C1 segment of cervical spinal cord (tissue), 14 donors: ENCODE measurements at regions not wholly inside any gene's neighbourhood (a gene's known extent, or its start where the extent isn't known, plus 50 kb on each side); places are given as distances from the start of the nearest gene placed in this dataset.

Experiments
- DNase-seq, 14 donors: peaks; one replicate each; lab custom pipeline; 2025; lab: John Stamatoyannopoulos, UW

DNA sequence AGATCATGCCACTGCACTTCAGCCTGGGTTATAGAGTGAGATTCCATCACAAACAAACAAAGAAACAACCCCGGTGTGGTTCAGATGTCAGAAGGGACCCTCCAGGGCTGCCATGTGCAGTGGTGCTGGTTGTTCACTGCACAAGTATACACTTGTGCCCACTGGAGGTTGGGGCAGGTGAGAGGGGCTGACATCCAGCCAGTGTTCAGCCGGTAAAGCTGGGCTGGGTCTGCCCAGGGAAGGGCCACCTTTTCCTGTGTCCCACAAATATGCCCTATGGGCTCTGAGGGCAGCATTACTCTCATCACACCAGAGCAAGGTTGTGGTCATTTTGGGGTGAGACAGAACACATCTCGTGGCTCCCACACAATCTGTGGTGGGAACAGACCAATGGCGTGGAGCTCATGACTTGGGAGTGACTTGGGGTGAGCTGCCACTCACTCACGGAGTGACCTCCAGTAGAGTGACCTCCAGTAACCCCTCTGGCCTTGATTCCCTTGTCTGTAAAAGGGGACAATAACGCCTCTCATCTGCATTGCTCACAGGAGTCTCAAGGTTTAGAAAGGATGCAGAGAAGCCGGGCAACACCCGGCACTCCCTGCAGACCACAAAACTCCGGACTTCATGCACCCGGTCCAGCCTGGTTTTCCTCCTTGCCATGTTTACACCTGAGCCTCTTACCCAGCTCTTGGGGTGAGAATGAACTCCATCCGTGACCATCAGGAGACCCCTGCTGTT, 69.0 kb upstream of the VRK1 start:
- DNase-seq = no peak

DNA sequence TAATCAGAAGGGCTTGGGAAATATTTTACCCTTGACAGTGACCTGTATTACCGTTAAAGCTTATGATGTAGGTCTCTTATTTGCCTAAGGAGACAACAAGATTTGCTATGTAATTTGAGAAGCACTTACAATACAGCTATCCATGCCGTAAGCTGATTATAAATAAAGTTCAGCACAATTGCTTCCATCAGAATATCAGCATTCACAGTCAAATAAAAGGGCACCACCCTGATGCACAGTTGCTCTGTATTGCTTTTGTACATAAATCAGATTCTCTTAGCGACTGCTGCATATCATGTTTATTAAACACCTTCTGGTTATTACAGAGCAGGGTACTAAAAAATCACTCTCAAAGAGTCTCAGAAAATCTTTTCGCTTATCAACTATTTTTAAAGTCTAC, 67.3 kb upstream of the VRK1 start:
- no peak for DNase-seq

DNA sequence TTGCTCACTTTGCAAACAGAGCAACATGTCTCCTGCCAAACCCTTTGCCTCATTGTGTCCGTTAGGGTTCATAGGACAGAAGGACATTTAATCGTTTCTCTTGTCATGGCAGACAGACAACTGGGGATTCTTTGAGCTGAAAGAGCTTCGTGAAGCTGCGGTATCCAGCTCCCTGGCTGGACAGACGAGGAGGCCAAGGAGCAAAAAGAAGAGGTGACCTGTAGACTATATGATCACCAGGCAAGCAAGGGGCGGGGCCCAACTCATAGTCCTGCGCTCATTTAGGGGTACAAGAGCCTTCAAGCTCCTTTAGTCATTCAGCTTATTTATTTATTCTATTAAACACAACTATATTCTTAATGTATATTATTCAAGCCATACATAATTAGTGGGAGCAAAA, 66.8 kb upstream of the VRK1 start:
- DNase-seq = no peak

DNA sequence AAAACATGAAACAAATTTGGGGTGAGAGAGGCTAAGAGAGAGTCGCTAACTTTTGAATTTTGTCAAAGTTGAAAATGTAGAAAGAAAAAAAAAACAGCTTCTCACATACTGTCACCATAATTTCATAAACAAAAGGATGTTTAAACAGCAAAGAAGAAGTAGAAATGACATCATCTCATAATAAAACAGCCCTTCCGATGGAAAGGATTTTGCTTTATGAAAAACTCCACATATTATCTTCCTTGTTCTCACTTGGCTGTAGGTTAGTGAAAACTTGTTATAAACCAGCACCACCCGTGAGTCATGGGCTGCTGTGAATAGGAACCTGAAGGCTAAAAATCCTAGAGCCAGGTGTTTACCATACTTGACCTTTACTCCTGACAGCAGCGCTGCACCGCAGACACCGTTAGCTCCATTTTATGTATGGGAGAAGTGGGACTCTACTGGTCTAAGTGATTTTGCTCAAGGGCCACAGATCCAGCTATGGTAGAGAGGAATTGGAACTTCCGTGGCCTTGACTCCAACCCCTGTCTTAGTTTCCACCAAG, 63.0 kb upstream of the VRK1 start:
- no peak for DNase-seq

DNA sequence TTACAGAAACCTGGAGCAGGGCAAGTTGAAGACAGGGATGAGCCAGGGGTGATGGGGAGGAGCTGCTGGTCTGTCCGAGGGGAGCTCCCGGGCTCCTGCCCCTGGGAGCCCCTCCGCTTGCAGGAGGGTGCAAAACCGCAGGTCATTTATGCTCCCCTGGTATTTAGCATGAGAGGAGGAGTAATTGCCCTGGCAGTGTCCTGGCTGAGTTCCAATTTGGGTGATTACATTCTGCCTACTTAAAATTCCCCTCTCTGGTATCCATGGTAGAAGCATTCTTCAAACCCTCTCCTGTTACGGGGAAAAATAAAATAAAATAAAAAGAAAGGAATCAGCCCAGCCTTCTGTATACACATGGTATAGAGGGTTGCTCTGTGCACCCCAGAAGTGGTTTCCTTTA, 61.7 kb upstream of the VRK1 start:
- DNase-seq = no peak

DNA sequence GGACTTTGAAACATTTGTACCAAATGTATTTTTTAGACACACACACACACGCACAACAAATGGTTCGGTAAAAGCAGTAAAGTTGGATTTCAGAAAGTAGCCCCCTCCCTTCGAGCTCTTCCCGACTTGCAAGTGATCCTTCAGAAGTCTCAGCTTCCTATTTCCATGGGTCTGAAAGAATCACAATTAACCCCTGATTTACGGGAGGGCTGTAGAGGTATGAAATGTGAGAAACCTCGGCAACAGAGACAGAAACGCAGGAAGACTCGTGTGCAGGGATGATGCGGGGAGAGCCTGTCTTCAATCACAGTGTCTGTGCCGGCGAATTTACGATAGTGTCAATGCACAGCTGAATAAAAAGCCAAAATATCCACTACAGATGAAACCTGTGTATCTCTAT, 60.7 kb upstream of the VRK1 start:
- no peak for DNase-seq

DNA sequence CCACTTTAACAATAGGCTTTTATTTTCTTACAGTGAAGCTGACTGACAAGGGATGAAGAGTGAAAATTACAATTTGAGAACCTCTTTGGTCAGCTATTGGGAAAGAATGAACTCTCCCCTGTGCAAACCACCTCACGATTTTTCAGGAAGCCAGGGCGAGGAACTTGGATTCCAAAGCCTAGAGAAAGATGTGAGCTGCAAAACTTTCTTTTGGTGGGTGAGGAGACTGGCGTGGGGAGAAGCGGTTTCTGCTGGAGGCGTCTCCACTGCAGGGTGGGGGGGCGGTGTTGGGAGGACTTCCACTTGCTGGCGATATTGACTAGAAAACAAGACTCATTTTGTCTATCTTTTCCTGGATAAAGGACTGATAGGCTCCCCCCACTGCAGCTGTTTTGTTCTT, 59.3 kb upstream of the VRK1 start:
- DNase-seq = no peak

DNA sequence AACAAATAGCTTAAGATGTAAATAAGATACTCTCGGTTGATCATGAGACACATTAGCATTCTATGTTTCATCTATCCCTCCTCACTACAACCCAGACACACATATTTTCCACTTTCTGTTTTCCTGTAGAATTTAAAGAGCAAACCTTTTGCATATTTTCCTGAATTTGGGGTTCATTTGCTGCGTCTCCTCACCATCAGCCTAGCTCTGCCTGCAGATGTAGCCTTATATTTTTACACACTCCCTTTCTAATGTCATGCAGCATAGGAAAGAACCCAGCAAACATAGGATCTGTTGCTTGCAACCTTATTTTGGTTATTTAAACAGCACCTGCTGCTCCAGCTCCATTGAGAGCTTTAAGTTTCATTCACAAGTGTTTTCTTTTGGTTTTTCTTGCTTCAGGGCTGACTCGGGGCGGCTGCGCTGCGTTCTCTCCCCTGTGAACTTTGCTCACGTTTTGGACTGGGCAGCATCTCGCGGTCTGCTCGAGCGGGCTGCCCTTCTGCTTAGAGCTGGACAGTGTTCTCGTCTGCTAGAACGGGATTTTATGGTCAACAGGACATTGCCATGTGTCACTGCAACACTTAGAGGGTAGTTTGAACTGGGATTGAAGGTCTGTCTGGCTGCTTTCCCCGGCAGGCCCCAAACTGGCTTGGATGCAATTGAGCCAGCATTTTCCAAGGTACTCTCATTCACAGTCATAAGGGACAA, 57.8 kb upstream of the VRK1 start:
- no peak for DNase-seq

DNA sequence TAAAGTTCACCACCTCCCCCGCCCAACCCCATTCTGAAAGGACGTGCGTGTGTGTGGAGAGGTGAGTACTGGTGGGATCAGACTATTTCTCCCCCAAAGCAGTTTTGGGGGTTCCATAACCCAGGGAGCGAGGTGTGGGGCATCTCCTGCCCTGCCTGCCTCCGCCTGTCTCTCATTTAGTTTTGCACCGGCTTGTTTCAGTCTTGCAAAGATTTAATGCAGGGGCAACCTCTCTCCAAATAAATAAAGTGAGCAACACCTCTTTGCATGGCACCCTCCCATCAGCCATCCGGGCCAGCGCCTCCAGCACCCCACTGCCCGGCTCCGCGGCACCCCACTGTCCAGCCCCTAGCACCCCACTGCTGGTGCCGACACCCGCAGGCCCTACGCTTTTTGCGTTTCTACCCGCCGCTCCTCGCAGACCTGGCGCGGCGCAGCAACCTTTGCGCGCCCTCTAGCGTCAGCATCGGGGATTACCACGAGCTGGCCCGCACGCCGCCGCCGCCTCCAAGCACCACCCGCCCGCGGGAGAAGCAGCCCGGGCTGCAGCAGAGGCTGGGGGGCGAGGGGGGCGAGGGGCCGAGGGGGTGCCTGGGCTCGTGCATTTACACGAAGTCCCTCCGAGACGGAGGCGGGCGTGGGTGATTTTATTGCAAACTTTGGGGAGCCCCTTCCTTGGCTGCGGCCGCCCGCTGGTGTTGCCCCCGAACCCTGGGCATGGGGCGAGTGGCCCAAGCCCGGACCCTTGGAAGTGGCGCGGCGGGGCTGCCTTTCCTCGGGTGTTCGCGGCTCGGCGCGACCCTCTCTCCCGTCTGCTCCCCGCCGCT, 55.8 kb upstream of the VRK1 start:
- peak in 11 of 14 donors; percentile 3 to 61 (median 19) for DNase-seq

DNA sequence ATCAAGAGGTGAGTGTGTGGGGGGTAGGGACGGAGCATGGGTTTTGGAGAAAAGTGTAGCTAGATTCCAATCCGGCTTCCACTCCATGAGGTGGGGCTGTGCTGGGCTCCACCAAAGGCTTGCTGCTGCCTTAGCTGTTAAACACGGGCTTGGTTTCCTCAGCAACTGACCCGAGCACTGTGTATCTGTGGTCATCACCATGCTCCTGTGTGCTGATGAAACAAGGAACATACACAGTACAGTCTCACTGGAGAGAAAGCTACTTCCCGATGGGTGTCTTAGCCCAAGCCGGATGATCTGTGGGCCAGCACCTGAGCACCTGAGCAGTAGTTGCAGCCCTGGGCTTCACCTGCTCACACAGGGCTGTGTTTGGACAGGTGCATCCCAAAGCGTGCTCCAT, 52.9 kb upstream of the VRK1 start:
- no peak for DNase-seq

DNA sequence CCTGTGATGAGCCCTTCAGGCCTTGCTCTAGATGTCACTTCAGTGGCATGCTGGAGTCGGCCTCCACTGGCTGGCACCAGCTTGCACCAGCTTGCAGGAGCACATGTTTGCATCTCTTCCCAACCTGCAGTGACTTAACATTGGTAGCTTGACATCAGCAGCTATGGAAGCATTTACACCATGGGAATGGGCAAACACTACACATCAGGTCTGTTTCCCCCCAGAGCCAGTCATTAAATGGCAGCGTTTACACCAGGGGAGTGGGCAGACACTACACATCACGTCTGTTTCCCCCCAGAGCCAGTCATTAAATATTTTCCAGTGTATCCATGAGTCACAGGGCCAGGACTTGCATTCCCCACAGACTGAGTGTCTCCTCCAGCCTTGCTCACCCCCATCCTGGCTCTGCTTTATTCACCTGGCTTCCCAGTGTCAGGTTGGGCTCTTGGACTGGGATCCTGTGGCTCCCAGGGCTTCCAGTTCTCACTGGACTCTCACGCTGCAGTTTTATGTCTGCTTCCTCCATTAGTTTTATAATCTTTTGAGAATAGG, 51.6 kb upstream of the VRK1 start:
- DNase-seq = no peak

DNA sequence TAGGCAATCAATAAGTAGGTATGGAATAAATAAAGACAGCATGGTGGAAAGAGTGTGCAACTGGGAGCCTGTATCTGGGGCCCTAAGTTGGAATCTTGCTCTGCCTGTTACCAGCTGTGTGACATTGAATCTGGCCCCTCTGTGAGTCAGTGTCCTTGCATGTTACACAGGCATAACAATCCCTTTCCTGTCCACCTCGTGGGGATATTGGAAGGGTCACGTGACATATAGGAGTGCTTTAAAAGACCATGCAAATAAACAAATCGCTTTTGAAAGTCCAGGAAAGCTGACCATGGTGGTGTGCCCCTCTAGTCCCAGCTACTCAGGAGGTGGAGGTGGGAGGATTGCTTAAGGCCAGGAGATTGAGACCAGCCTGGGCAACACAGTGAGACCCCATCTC, 51.1 kb upstream of the VRK1 start:
- DNase-seq = no peak

DNA sequence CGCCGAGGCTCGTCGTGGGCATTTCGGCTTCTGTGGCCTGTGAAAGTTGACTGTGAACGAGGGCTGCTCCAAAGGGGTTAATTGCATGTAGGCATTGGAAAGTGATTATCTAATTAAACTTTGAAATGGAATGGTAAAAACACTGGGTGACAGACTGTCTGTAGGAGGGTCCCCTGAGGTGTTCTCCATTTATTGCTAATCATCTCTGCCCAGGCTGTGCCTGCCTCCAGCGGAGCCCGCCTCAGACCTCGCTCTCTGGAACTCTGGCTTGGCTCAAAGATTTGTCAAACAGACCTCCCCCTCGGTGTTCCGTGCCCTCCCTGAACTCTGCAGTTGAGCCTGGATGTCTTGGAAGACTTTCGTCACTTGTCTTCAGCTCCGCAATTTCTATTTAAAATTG, 50.2 kb upstream of the VRK1 start:
- DNase-seq = no peak
